IMR-90 (cell line): ENCODE measurements at regions not wholly inside any gene's neighbourhood (a gene's known extent, or its start where the extent isn't known, plus 50 kb on each side); places are given as distances from the start of the nearest gene placed in this dataset.

ENCODE experiments used
- ATAC-seq: fragments of 200-7000 bp; cut with Tn5 transposase; 2 replicates; pipeline ENCODE4 v1.9.1; 2020; ENCODE audit warnings: low read depth, mild to moderate bottlenecking, moderate library complexity
- BruUV-seq: library from RNA; stranded (reverse); fragments of 400-500 nt; replicated peaks from 2 replicates; lab custom pipeline; 2021; lab: Mats Ljungman, UMichigan
- CTCF ChIA-PET: fragments of 300-600 bp; formaldehyde crosslinking; extraction: SDS; loops from one replicate; lab custom pipeline; 2021; ENCODE audit warnings: antibody characterized with exemption; lab: Yijun Ruan, JAX
- POLR2A ChIA-PET: fragments of 300-600 bp; sonication (Branson Sonifier 250); formaldehyde crosslinking; loops from one replicate; lab custom pipeline; 2022; ENCODE audit warnings: antibody characterized with exemption; ENCODE audit not compliant: unreplicated experiment; lab: Charles Lee
- DNase-seq: peaks from one replicate; pipeline ENCODE4 v3.0.0; 2013
- H2AFZ ChIP-seq: replicated peaks from 2 replicates; pipeline ENCODE3; 2013; ENCODE audit warnings: low read length, mild to moderate bottlenecking; ENCODE audit not compliant: poor library complexity
- H2AK5ac ChIP-seq: 2 replicates; pipeline ENCODE4 v1.6.1; 2013; ENCODE audit warnings: low read depth, low read length, inconsistent platforms
- H2AK9ac ChIP-seq: replicated peaks from 2 replicates; pipeline ENCODE3; 2013; ENCODE audit warnings: mild to moderate bottlenecking, low read depth, low read length, moderate library complexity; ENCODE audit not compliant: poor library complexity
- H2BK120ac ChIP-seq: 2 replicates; pipeline ENCODE4 v1.6.1; 2013; ENCODE audit warnings: low read depth, low read length, inconsistent platforms
- H2BK15ac ChIP-seq: 3 replicates; pipeline ENCODE4 v1.6.1; 2013; ENCODE audit warnings: low read depth, low read length, inconsistent platforms
- H2BK20ac ChIP-seq: 2 replicates; pipeline ENCODE4 v1.6.1; 2013; ENCODE audit warnings: low read depth, mild to moderate bottlenecking, inconsistent platforms, low read length, moderate library complexity
- H2BK5ac ChIP-seq: 2 replicates; pipeline ENCODE4 v1.6.1; 2013; ENCODE audit warnings: mild to moderate bottlenecking, low read depth, low read length, inconsistent platforms; ENCODE audit not compliant: poor library complexity, severe bottlenecking
- H3K14ac ChIP-seq: replicated peaks from 2 replicates; pipeline ENCODE4 v1.6.1; 2013; ENCODE audit warnings: low read depth, low read length, inconsistent platforms
- H3K18ac ChIP-seq: 2 replicates; pipeline ENCODE4 v1.6.1; 2013; ENCODE audit warnings: low read depth, low read length, control low read depth
- H3K23ac ChIP-seq: 2 replicates; pipeline ENCODE4 v1.6.1; 2013; ENCODE audit warnings: low read depth, low read length, inconsistent platforms
- H3K27ac ChIP-seq: 2 replicates; pipeline ENCODE4 v1.5.1; 2013; ENCODE audit warnings: mild to moderate bottlenecking, control low read depth, low read length; ENCODE audit not compliant: insufficient read depth
- H3K27me3 ChIP-seq: 2 replicates; pipeline ENCODE4 v1.6.1; 2013; ENCODE audit warnings: low read length; ENCODE audit not compliant: control insufficient read depth, insufficient read depth
- H3K36me3 ChIP-seq: 2 replicates; pipeline ENCODE4 v1.6.1; 2013; ENCODE audit warnings: low read length, mixed read lengths; ENCODE audit not compliant: control insufficient read depth, insufficient read depth
- H3K4ac ChIP-seq: 2 replicates; pipeline ENCODE4 v1.6.1; 2013; ENCODE audit warnings: low read depth, low read length, inconsistent platforms
- H3K4me1 ChIP-seq: 2 replicates; pipeline ENCODE4 v1.6.1; 2013; ENCODE audit warnings: low read length, mixed read lengths; ENCODE audit not compliant: control insufficient read depth, insufficient read depth
- H3K4me2 ChIP-seq: 2 replicates; pipeline ENCODE4 v1.6.1; 2013; ENCODE audit warnings: low read depth, mild to moderate bottlenecking, control low read depth, low read length, moderate library complexity
- H3K4me3 ChIP-seq: 2 replicates; pipeline ENCODE4 v1.5.1; 2013; ENCODE audit warnings: low read depth, mild to moderate bottlenecking, control low read depth, low read length, moderate library complexity; ENCODE audit not compliant: insufficient read depth
- H3K56ac ChIP-seq: 2 replicates; pipeline ENCODE4 v1.6.1; 2013; ENCODE audit warnings: low read length, inconsistent platforms; ENCODE audit not compliant: insufficient read depth; ENCODE audit errors: extremely low read depth
- H3K79me1 ChIP-seq, 2 experiments: 2 replicates each; pipeline ENCODE4 v1.6.1; 2013; ENCODE audit warnings: low read length in 2 of 2, inconsistent platforms in 1 of 2, low read depth in 1 of 2
- H3K9ac ChIP-seq: 2 replicates; pipeline ENCODE4 v1.6.1; 2013; ENCODE audit warnings: low read depth, low read length, control low read depth
- H3K9me1 ChIP-seq: 2 replicates; pipeline ENCODE4 v1.6.1; 2013; ENCODE audit warnings: low read length, inconsistent platforms; ENCODE audit not compliant: insufficient read depth
- H3K9me3 ChIP-seq: 2 replicates; pipeline ENCODE4 v1.6.1; 2013; ENCODE audit warnings: low read length; ENCODE audit not compliant: control insufficient read depth, insufficient read depth
- H4K20me1 ChIP-seq: 2 replicates; pipeline ENCODE4 v1.6.1; 2013; ENCODE audit warnings: low read length, inconsistent platforms; ENCODE audit not compliant: insufficient read depth
- H4K5ac ChIP-seq: 2 replicates; pipeline ENCODE4 v1.6.1; 2013; ENCODE audit warnings: mild to moderate bottlenecking, low read depth, low read length, control low read depth
- H4K8ac ChIP-seq, 2 experiments: 2 replicates each; pipeline ENCODE4 v1.6.1; 2013; ENCODE audit warnings: low read depth in 2 of 2, low read length in 2 of 2, control low read depth in 1 of 2, inconsistent platforms in 1 of 2
- H4K91ac ChIP-seq: 2 replicates; pipeline ENCODE4 v1.6.1; 2013; ENCODE audit warnings: low read depth, low read length, inconsistent platforms; ENCODE audit not compliant: insufficient read depth
- BHLHE40 ChIP-seq: fragments of 150-350 bp; IDR thresholded peaks from 2 replicates; pipeline ENCODE4 v1.6.1; 2016; ENCODE audit warnings: mild to moderate bottlenecking, low read depth, low read length
- MAFK ChIP-seq: IDR thresholded peaks from 2 replicates; pipeline ENCODE4 v1.6.1; 2012; ENCODE audit warnings: low read depth, low read length, improper control_type of control experiment
- MAZ ChIP-seq: IDR thresholded peaks from 2 replicates; pipeline ENCODE4 v1.6.1; 2012; ENCODE audit warnings: low read depth, mild to moderate bottlenecking, low read length, improper control_type of control experiment, moderate library complexity, borderline replicate concordance
- NFE2L2 ChIP-seq: fragments of 150-350 bp; IDR thresholded peaks from 2 replicates; pipeline ENCODE4 v1.6.1; 2016; ENCODE audit warnings: low read depth, mild to moderate bottlenecking, low read length
- SMC3 ChIP-seq: fragments of 150-350 bp; IDR thresholded peaks from 2 replicates; pipeline ENCODE4 v1.6.1; 2016; ENCODE audit warnings: low read depth, mild to moderate bottlenecking, antibody characterized with exemption, low read length, moderate library complexity
- USF2 ChIP-seq: fragments of 150-350 bp; IDR thresholded peaks from 2 replicates; pipeline ENCODE4 v1.6.1; 2017; ENCODE audit warnings: mild to moderate bottlenecking, antibody characterized with exemption, low read length, low read depth
- WGBS, 2 experiments: methylation state at CpG; one replicate each; pipeline versions ENCODE4 v1.1.5 to v1.1.7; 2013; ENCODE audit warnings: missing lambda C conversion rate in 2 of 2; ENCODE audit not compliant: insufficient read length in 1 of 2; ENCODE audit errors: extremely low coverage in 2 of 2; 5-methylcytosine and 5-hydroxymethylcytosine counted together
- dilution Hi-C: fragments of 300-500 bp; cut with HindIII; formaldehyde crosslinking; loops from one replicate; pipeline ENCODE4 v1.14.3; 2018; ENCODE audit warnings: low sequenced_read_pairs; ENCODE audit not compliant: unreplicated experiment
- in situ Hi-C: fragments of 300-500 bp; cut with MboI; formaldehyde crosslinking; loops from 3 replicates; pipeline ENCODE4 v1.14.3; 2019; ENCODE audit warnings: low sequenced_read_pairs, inconsistent platforms, mixed read lengths
- intact Hi-C: fragments of 100-400 bp; cut with micrococcal nuclease; formaldehyde crosslinking; loops from 2 replicates; pipeline ENCODE4 v1.10.0; 2022

DNA sequence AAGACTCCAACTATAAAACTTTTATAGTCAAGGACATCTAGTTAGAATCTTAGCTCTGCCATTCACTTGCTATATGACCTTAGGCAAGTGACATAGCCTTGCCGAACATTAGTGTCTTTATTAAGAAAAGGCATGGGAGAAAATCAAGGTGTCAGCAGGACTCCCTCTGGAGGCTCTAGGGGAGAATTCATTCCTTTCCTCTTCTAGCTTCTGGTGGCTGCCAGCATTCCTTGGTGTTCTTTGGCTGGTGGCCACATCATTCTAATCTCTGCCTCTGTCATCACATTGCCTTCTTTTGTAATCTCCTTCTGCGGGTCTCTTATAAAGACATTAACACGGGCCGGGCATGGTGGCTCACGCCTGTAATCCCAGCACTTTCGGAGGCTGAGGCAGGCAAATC is 99.8 kb downstream of the PPP1R2C start:
- H4K8ac ChIP-seq: no peak overlapping the region
- ChIA-PET POLR2A (no interaction called here), CTCF (no interaction called here)
- no peak overlapping the region for H2AFZ ChIP-seq
- H3K9me1 ChIP-seq: no peaks in the 10 kb centered on the region
- H3K27ac ChIP-seq: no peak overlapping the region
- no peak overlapping the region for H2BK120ac ChIP-seq
- H3K18ac ChIP-seq: no peak overlapping the region
- WGBS, 2 experiments: no CpG with 5 or more reads among the region's 6 CpGs
- no peaks in the 10 kb centered on the region for H4K20me1 ChIP-seq
- no peaks in the 10 kb centered on the region for H3K9me3 ChIP-seq
- dilution Hi-C loops (no loop called here), intact Hi-C loops (no loop called here), in situ Hi-C loops (no loop called here)
- H3K4me3 ChIP-seq: no peak overlapping the region
- no peaks in the 10 kb centered on the region for H3K36me3 ChIP-seq
- H3K4ac ChIP-seq: no peak overlapping the region
- H3K4me1 ChIP-seq: no peaks in the 10 kb centered on the region
- no peak overlapping the region for H3K4me2 ChIP-seq
- ATAC-seq: no peak
- no peak overlapping the region for H3K14ac ChIP-seq
- no peak overlapping the region for H4K5ac ChIP-seq
- no peak overlapping the region for H2BK15ac ChIP-seq
- H3K56ac ChIP-seq: no peak overlapping the region
- no peak overlapping the region for H2BK20ac ChIP-seq
- H2BK5ac ChIP-seq: no peak overlapping the region
- no peak overlapping the region for H4K91ac ChIP-seq
- no peak for DNase-seq
- no peaks in the 10 kb centered on the region for H3K27me3 ChIP-seq
- H3K79me1 ChIP-seq: no peaks in the 10 kb centered on the region
- no peak overlapping the region for H2AK9ac ChIP-seq
- no peak for TF ChIP-seq USF2
- TF ChIP-seq MAZ: no peak
- TF ChIP-seq BHLHE40: no peak
- no peak for TF ChIP-seq SMC3
- no peak for TF ChIP-seq NFE2L2
- TF ChIP-seq MAFK: no peak
- no peak overlapping the region for H2AK5ac ChIP-seq
- no peak overlapping the region for H3K23ac ChIP-seq
- no peak overlapping the region for H3K9ac ChIP-seq
- BruUV-seq: no TSS peak
